IMR-90 (cell line): ENCODE measurements at regions not wholly inside any gene's neighbourhood (a gene's known extent, or its start where the extent isn't known, plus 50 kb on each side); places are given as distances from the start of the nearest gene placed in this dataset.

Experiments
- BHLHE40 ChIP-seq: fragments of 150-350 bp; IDR thresholded peaks from 2 replicates; pipeline ENCODE4 v1.6.1; 2016; ENCODE audit warnings: mild to moderate bottlenecking, low read depth, low read length
- CEBPB ChIP-seq: IDR thresholded peaks from 2 replicates; pipeline ENCODE4 v1.6.1; 2012; ENCODE audit warnings: low read depth, low read length, improper control_type of control experiment
- CTCF ChIP-seq: conservative IDR thresholded peaks from 2 replicates; pipeline ENCODE4 v1.5.1; 2012; ENCODE audit warnings: mild to moderate bottlenecking, low read depth, low read length, improper control_type of control experiment
- ELK1 ChIP-seq: fragments of 150-350 bp; IDR thresholded peaks from 2 replicates; pipeline ENCODE4 v1.6.1; 2016; ENCODE audit warnings: low read depth, mild to moderate bottlenecking, low read length, moderate library complexity, borderline replicate concordance
- FOS ChIP-seq: fragments of 150-350 bp; IDR thresholded peaks from 2 replicates; pipeline ENCODE4 v1.6.1; 2016; ENCODE audit warnings: low read depth, low read length
- MAZ ChIP-seq: IDR thresholded peaks from 2 replicates; pipeline ENCODE4 v1.6.1; 2012; ENCODE audit warnings: low read depth, mild to moderate bottlenecking, low read length, improper control_type of control experiment, moderate library complexity, borderline replicate concordance
- MXI1 ChIP-seq: IDR thresholded peaks from 2 replicates; pipeline ENCODE4 v1.6.1; 2012; ENCODE audit warnings: low read depth, mild to moderate bottlenecking, low read length, moderate library complexity, borderline replicate concordance
- NFE2L2 ChIP-seq: fragments of 150-350 bp; IDR thresholded peaks from 2 replicates; pipeline ENCODE4 v1.6.1; 2016; ENCODE audit warnings: low read depth, mild to moderate bottlenecking, low read length
- POLR2A ChIP-seq: IDR thresholded peaks from 2 replicates; pipeline ENCODE4 v1.6.1; 2012; ENCODE audit warnings: mild to moderate bottlenecking, low read depth, low read length
- RAD21 ChIP-seq: IDR thresholded peaks from 2 replicates; pipeline ENCODE4 v1.6.1; 2012; ENCODE audit warnings: low read length, improper control_type of control experiment
- RCOR1 ChIP-seq: IDR thresholded peaks from 2 replicates; pipeline ENCODE4 v1.6.1; 2012; ENCODE audit warnings: mild to moderate bottlenecking, low read length, improper control_type of control experiment; ENCODE audit not compliant: insufficient replicate concordance
- RFX5 ChIP-seq: IDR thresholded peaks from 2 replicates; pipeline ENCODE4 v1.8.0; 2012; ENCODE audit warnings: low read depth, mild to moderate bottlenecking, low read length, moderate library complexity
- SMC3 ChIP-seq: fragments of 150-350 bp; IDR thresholded peaks from 2 replicates; pipeline ENCODE4 v1.6.1; 2016; ENCODE audit warnings: low read depth, mild to moderate bottlenecking, antibody characterized with exemption, low read length, moderate library complexity
- USF2 ChIP-seq: fragments of 150-350 bp; IDR thresholded peaks from 2 replicates; pipeline ENCODE4 v1.6.1; 2017; ENCODE audit warnings: mild to moderate bottlenecking, antibody characterized with exemption, low read length, low read depth

- TF ChIP-seq POLR2A (no peak), CTCF (no peak), RFX5 (no peak), MXI1 (no peak), ELK1 (no peak), RAD21 (no peak), RCOR1 (no peak), CEBPB (no peak), SMC3 (no peak), NFE2L2 (no peak), BHLHE40 (no peak), FOS (no peak), USF2 (no peak), MAZ (no peak)
These were observed 253.7 kb downstream of the CENPC start for GRCh38 chr4:67291644-67292043.
